ENCODE measurements at regions not wholly inside any gene's neighbourhood (a gene's known extent, or its start where the extent isn't known, plus 50 kb on each side); places are given as distances from the start of the nearest gene placed in this dataset.

- Histone ChIP-seq H3K27me3 (no peaks in the 10 kb centered on the region), H3K4me1 (no peaks in the 10 kb centered on the region), H3K36me3 (no peaks in the 10 kb centered on the region), H3K27ac (no peak overlapping the region), H3K9me3 (peaks cover 0 to 2% (median 0%) of the 10 kb centered on the region in 4 donors), H3K4me3 (no peak overlapping the region)
- WGBS, 5 donors, result 42 to 50% (median 46%) methylated on average over 5 of the region's 5 CpGs
- peak in 1 of 2 donors; percentile 17 for DNase-seq
- no peak for TF ChIP-seq POLR2A (IDR thresholded peaks at IDR 0.05)
- no peak for TF ChIP-seq POLR2AphosphoS5 (IDR thresholded peaks at IDR 0.05)
- TF ChIP-seq CTCF (IDR thresholded peaks at IDR 0.05), result no peak
- TF ChIP-seq EP300 (IDR thresholded peaks at IDR 0.05), result no peak
- intact Hi-C loops (cut with DNase I; ENCODE audit: low total_unique reads), result no loop called here
Observed at GRCh38 chr3:76685858-76686257, 354.0 kb upstream of the ROBO2 start.

- H3K4me1 ChIP-seq, result no peaks in the 10 kb centered on the region
- no peak overlapping the region for H3K27ac ChIP-seq
- intact Hi-C loops (cut with DNase I; ENCODE audit: low total_unique reads), result no loop called here
- no peaks in the 10 kb centered on the region for H3K27me3 ChIP-seq
- WGBS, 5 donors, result 95 to 99% (median 97%) methylated on average over 3 of the region's 3 CpGs
- no peak overlapping the region for H3K4me3 ChIP-seq
- TF ChIP-seq POLR2AphosphoS5 (IDR thresholded peaks at IDR 0.05) (no peak), EP300 (IDR thresholded peaks at IDR 0.05) (no peak), CTCF (IDR thresholded peaks at IDR 0.05) (no peak), POLR2A (IDR thresholded peaks at IDR 0.05) (no peak)
- H3K36me3 ChIP-seq, result no peaks in the 10 kb centered on the region
- no peak for DNase-seq
- H3K9me3 ChIP-seq, result peaks cover 0 to 4% (median 0%) of the 10 kb centered on the region in 4 donors
Observed at GRCh38 chr3:76687019-76687418, 352.9 kb upstream of the ROBO2 start.

- peaks cover 0 to 4% (median 0%) of the 10 kb centered on the region in 4 donors for H3K9me3 ChIP-seq
- TF ChIP-seq CTCF (IDR thresholded peaks at IDR 0.05), result no peak
- TF ChIP-seq POLR2AphosphoS5 (IDR thresholded peaks at IDR 0.05), result no peak
- TF ChIP-seq EP300 (IDR thresholded peaks at IDR 0.05), result no peak
- no peak for TF ChIP-seq POLR2A (IDR thresholded peaks at IDR 0.05)
- no peak overlapping the region for H3K4me3 ChIP-seq
- no peaks in the 10 kb centered on the region for H3K36me3 ChIP-seq
- peaks cover 0 to 2% (median 0%) of the 10 kb centered on the region in 4 donors for H3K4me1 ChIP-seq
- DNase-seq, result peak in 1 of 2 donors; percentile 9
- intact Hi-C loops (cut with DNase I; ENCODE audit: low total_unique reads), result no loop called here
- no peaks in the 10 kb centered on the region for H3K27me3 ChIP-seq
- WGBS, 5 donors, result 45 to 64% (median 57%) methylated on average over 5 of the region's 5 CpGs
- no peak overlapping the region for H3K27ac ChIP-seq
Observed at GRCh38 chr3:76694063-76694462, 345.8 kb upstream of the ROBO2 start.

GRCh38 chr3:76698136-76698706 lies 341.7 kb upstream of the ROBO2 start:
- intact Hi-C loops (cut with DNase I; ENCODE audit: low total_unique reads), result no loop called here
- TF ChIP-seq CTCF (IDR thresholded peaks at IDR 0.05) (no peak), POLR2AphosphoS5 (IDR thresholded peaks at IDR 0.05) (no peak), POLR2A (IDR thresholded peaks at IDR 0.05) (no peak), EP300 (IDR thresholded peaks at IDR 0.05) (no peak)
- no peaks in the 10 kb centered on the region for H3K27me3 ChIP-seq
- no peaks in the 10 kb centered on the region for H3K9me3 ChIP-seq
- H3K36me3 ChIP-seq, result no peaks in the 10 kb centered on the region
- WGBS, 5 donors, result 38 to 61% (median 40%) methylated on average over 7 of the region's 7 CpGs
- H3K27ac ChIP-seq, result no peak overlapping the region
- H3K4me3 ChIP-seq, result no peak overlapping the region
- peaks cover 0 to 6% (median 0%) of the 10 kb centered on the region in 4 donors for H3K4me1 ChIP-seq
- DNase-seq, result peak in 1 of 2 donors; percentile 9

Data from stomach (tissue), 8 donors.